ENCODE measurements at regions not wholly inside any gene's neighbourhood (a gene's known extent, or its start where the extent isn't known, plus 50 kb on each side); places are given as distances from the start of the nearest gene placed in this dataset.

GRCh38 chr14:32018391-32019092 lies 58.6 kb upstream of the ARHGAP5 start:
- TF ChIP-seq CTCF (IDR thresholded peaks at IDR 0.05; ENCODE audit: insufficient read depth, low read depth, low read length) (no peak), EZH2 (IDR thresholded peaks at IDR 0.05; ENCODE audit: insufficient read depth, low read length) (no peak)
